Lower lobe of right lung (tissue), 2 donors: ENCODE measurements at regions not wholly inside any gene's neighbourhood (a gene's known extent, or its start where the extent isn't known, plus 50 kb on each side); places are given as distances from the start of the nearest gene placed in this dataset.

Experiments used
- ATAC-seq, 2 donors: fragments of 200-7000 bp; cut with Tn5 transposase; one replicate each; pipeline ENCODE4 v1.9.1; 2020 to 2022; ENCODE audit warnings: mild to moderate bottlenecking in 2 of 2, moderate library complexity in 2 of 2
- DNase-seq: peaks from one replicate; pipeline ENCODE4 v3.0.0-alpha.2; 2020
- H3K27ac ChIP-seq: fragments of 200-600 bp; one replicate; pipeline ENCODE4 v1.8.0; 2022
- H3K27me3 ChIP-seq: fragments of 200-600 bp; one replicate; pipeline ENCODE4 v1.8.0; 2022; ENCODE audit warnings: low read depth
- H3K36me3 ChIP-seq: fragments of 200-600 bp; one replicate; pipeline ENCODE4 v1.8.0; 2022; ENCODE audit warnings: mild to moderate bottlenecking
- H3K4me1 ChIP-seq: fragments of 200-600 bp; one replicate; pipeline ENCODE4 v1.8.0; 2022
- H3K4me3 ChIP-seq: fragments of 200-600 bp; one replicate; pipeline ENCODE4 v1.8.0; 2022; ENCODE audit warnings: mild to moderate bottlenecking
- H3K9me3 ChIP-seq: fragments of 200-600 bp; one replicate; pipeline ENCODE4 v1.8.0; 2022
- CTCF ChIP-seq: fragments of 200-600 bp; IDR thresholded peaks from one replicate; pipeline ENCODE4 v1.8.0; 2022; ENCODE audit warnings: antibody characterized with exemption, mild to moderate bottlenecking
- intact Hi-C: fragments of 100-400 bp; cut with DNase I; formaldehyde crosslinking; loops from one replicate; pipeline ENCODE4 v1.11.0; 2022
- donor health status: DM: no; HTN: yes; CAD: no; lungs with severe emphysema.

DNA sequence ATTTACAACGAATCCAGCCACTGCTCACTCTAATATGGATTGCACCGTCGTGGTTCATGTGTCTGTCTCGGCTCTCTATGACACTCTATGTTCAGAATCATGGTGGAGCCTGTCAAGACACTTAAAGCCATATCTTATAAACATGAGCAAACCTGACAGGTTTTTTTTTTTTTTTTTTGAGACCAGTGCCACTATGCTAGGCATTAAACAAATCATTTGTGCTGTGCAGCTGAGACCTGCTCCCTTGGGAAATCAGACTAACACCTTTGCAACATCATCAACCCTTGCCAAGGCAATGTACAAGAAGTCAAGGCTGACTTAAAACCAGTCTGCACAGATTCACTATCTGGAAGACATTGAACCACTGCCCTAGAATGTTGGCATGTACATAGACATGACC is 181.2 kb upstream of the ANK3 start:
- Histone ChIP-seq H3K4me1 (no peaks in the 10 kb centered on the region), H3K4me3 (no peak overlapping the region), H3K27ac (no peak overlapping the region), H3K36me3 (no peaks in the 10 kb centered on the region), H3K9me3 (no peaks in the 10 kb centered on the region), H3K27me3 (no peaks in the 10 kb centered on the region)
- TF ChIP-seq CTCF = no peak
- intact Hi-C loops = no loop called here
- DNase-seq (no peak), ATAC-seq (no peak)

- ATAC-seq = no peak
- intact Hi-C loops = no loop called here
- H3K36me3 ChIP-seq = no peaks in the 10 kb centered on the region
- H3K9me3 ChIP-seq = no peaks in the 10 kb centered on the region
- H3K27ac ChIP-seq = no peak overlapping the region
- no peak overlapping the region for H3K4me3 ChIP-seq
- TF ChIP-seq CTCF = no peak
- H3K27me3 ChIP-seq = no peaks in the 10 kb centered on the region
- no peaks in the 10 kb centered on the region for H3K4me1 ChIP-seq
- no peak for DNase-seq
Observed at GRCh38 chr10:60570272-60570865, 180.7 kb upstream of the ANK3 start.

DNA sequence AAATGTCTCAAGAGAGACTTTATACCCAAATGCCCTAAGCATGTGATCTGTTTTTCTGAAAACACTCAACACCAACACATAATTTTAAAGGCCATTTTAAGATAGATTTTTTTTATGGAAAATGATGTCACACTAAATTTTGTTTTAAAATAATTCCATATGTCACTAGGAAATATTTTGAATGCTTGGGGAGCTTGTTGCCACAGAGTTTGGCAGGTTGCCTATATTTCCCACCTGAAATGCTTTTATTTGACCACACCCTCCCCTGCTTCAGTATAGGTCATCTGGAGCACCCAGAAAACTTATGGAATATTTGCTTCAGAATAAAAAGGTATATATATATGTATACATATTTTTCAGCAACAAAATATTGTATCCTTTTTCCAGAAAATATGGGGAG is 180.0 kb upstream of the ANK3 start:
- no peak for DNase-seq
- ATAC-seq = no peak

DNA sequence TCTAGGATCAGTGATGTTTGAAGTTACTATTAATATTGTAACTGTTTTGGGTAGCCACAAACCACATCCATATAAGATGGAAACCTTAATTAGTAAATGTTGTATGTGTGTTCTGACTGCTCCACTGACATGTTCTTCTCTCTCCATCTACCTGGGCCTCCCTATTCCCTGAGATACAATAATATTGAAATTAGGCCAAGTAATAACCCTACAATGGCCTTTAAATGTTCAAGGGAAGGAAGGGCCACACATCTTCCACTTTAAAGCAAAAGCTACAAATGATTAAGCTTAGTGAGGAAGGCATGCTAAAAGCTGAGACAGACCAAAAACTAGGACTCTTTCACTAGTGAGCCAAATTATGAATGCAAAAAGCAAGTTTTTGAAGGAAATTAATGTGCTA is 176.4 kb upstream of the ANK3 start:
- H3K9me3 ChIP-seq = no peaks in the 10 kb centered on the region
- no peaks in the 10 kb centered on the region for H3K27me3 ChIP-seq
- H3K4me1 ChIP-seq = no peaks in the 10 kb centered on the region
- H3K27ac ChIP-seq = no peak overlapping the region
- no peak overlapping the region for H3K4me3 ChIP-seq
- DNase-seq (no peak), ATAC-seq (no peak)
- H3K36me3 ChIP-seq = no peaks in the 10 kb centered on the region
- TF ChIP-seq CTCF = no peak
- intact Hi-C loops = no loop called here

More for the DNA sequence above, 180.0 kb upstream of the ANK3 start:
- intact Hi-C loops = no loop called here
- Histone ChIP-seq H3K36me3 (no peaks in the 10 kb centered on the region), H3K9me3 (no peaks in the 10 kb centered on the region), H3K4me3 (no peak overlapping the region), H3K4me1 (no peaks in the 10 kb centered on the region), H3K27ac (no peak overlapping the region), H3K27me3 (no peaks in the 10 kb centered on the region)
- TF ChIP-seq CTCF = no peak

DNA sequence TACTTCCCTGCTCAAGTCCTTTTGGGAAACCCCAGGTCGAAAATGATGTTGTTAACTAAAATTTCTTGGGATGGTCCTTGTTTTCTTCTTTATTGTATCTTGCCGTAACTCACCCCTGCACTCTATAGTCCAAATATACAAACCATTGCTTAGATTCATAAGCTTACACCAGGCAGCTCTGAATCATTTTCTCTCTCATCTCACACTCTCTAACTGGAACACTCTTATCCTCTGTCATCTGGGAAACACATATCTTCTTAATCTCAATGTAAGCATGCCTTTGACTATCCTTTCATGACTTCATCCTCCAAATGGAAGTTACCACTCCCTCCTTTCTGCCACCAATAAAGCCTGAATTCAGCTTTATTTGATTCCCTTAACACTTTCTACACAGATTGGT is 175.8 kb upstream of the ANK3 start:
- ATAC-seq (no peak), DNase-seq (no peak)
- H3K4me3 ChIP-seq = no peak overlapping the region
- TF ChIP-seq CTCF = no peak
- no peaks in the 10 kb centered on the region for H3K27me3 ChIP-seq
- H3K36me3 ChIP-seq = no peaks in the 10 kb centered on the region
- no peaks in the 10 kb centered on the region for H3K9me3 ChIP-seq
- intact Hi-C loops = no loop called here
- H3K4me1 ChIP-seq = no peaks in the 10 kb centered on the region
- no peak overlapping the region for H3K27ac ChIP-seq

DNA sequence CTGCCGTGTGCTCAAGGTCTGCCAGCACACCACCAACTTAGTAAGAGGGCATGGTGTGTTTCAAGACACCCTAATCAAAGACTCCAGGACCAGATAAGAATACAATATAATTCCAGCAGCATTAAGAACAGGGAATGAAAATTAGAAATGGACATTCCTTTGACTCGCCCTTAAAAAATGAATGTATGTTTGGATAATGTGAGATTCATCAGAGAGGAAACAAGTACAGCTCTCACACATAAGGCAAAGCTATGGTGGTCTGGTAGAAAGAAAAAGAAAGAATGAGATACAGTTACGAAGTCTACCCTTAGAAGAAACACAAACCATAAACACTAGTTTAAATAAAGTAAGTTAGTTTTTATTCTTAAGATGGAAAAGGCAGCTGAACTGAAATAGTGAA is 174.8 kb upstream of the ANK3 start:
- Histone ChIP-seq H3K4me3 (no peak overlapping the region), H3K36me3 (no peaks in the 10 kb centered on the region), H3K27me3 (no peaks in the 10 kb centered on the region), H3K9me3 (no peaks in the 10 kb centered on the region), H3K4me1 (no peaks in the 10 kb centered on the region), H3K27ac (no peak overlapping the region)
- intact Hi-C loops = no loop called here
- TF ChIP-seq CTCF = no peak
- DNase-seq (no peak), ATAC-seq (no peak)
